GM12878 (cell line): ENCODE measurements at regions not wholly inside any gene's neighbourhood (a gene's known extent, or its start where the extent isn't known, plus 50 kb on each side); places are given as distances from the start of the nearest gene placed in this dataset.

Source experiments
- ATAC-seq: fragments of 200-7000 bp; cut with Tn5 transposase; 3 replicates; pipeline ENCODE4 v1.9.1; 2020; ENCODE audit warnings: mild to moderate bottlenecking, moderate library complexity
- BruUV-seq: library from RNA; stranded (reverse); fragments of 400-500 nt; replicated peaks from 2 replicates; lab custom pipeline; 2021; lab: Mats Ljungman, UMichigan
- CTCF ChIA-PET: fragments of 300-600 bp; sonication (Branson Sonifier 250); formaldehyde crosslinking; extraction: SDS; loops from one replicate; lab custom pipeline; 2021; ENCODE audit warnings: inconsistent platforms; lab: Yijun Ruan, JAX
- POLR2A ChIA-PET: fragments of 350-600 bp; formaldehyde crosslinking; extraction: SDS; loops from one replicate; lab custom pipeline; 2021; ENCODE audit warnings: inconsistent platforms; lab: Charles Lee
- RAD21 ChIA-PET: fragments of 300-600 bp; sonication (Branson Sonifier 250); formaldehyde crosslinking; loops from one replicate; lab custom pipeline; 2023; ENCODE audit warnings: antibody characterized with exemption; ENCODE audit not compliant: unreplicated experiment; lab: Charles Lee
- SMC1A ChIA-PET: fragments of 300-600 bp; sonication (Branson Sonifier 250); formaldehyde crosslinking; loops from one replicate; lab custom pipeline; 2023; ENCODE audit not compliant: unreplicated experiment, uncharacterized antibody; lab: Charles Lee
- DNase-seq: peaks from one replicate; pipeline ENCODE4 v3.0.0-alpha.2; 2011; ENCODE audit warnings: low read depth, low spot score
- FAIRE-seq: peaks from 3 replicates; lab custom pipeline; 2011; peaks lifted over from hg19 to GRCh38; lab: Jason Lieb, UNC
- H2AFZ ChIP-seq: 2 replicates; pipeline ENCODE4 v1.6.0; 2011; ENCODE audit warnings: low read depth, low read length, control low read depth; ENCODE audit not compliant: control insufficient read depth
- H3K27ac ChIP-seq: 2 replicates; pipeline ENCODE4 v1.5.1; 2011; ENCODE audit warnings: control low read depth; ENCODE audit not compliant: control insufficient read depth, insufficient read depth
- H3K27me3 ChIP-seq, 2 experiments: replicated peaks in 1 of 2; 2 replicates each; pipeline versions ENCODE4 v1.6.0 to v1.6.1; 2011; ENCODE audit warnings: low read length in 1 of 2; ENCODE audit not compliant: control insufficient read depth in 2 of 2, insufficient read depth in 2 of 2
- H3K36me3 ChIP-seq, 2 experiments: 2 replicates each; pipeline ENCODE4 v1.5.1; 2011; ENCODE audit warnings: low read length in 1 of 2; ENCODE audit not compliant: control insufficient read depth in 2 of 2, insufficient read depth in 2 of 2
- H3K4me1 ChIP-seq: 2 replicates; pipeline ENCODE4 v1.6.1; 2011; ENCODE audit warnings: mild to moderate bottlenecking, low read length, moderate library complexity, mixed read lengths; ENCODE audit not compliant: control insufficient read depth, insufficient read depth
- H3K4me2 ChIP-seq: 2 replicates; pipeline ENCODE4 v1.6.0; 2011; ENCODE audit warnings: control low read depth; ENCODE audit not compliant: control insufficient read depth, insufficient read depth
- H3K4me3 ChIP-seq: fragments of 200-600 bp; sonication (generic); 2 replicates; pipeline ENCODE4 v1.5.1; 2016
- H3K79me2 ChIP-seq: 2 replicates; pipeline ENCODE4 v1.6.0; 2011; ENCODE audit warnings: low read length; ENCODE audit not compliant: control insufficient read depth, insufficient read depth
- H3K9ac ChIP-seq: 2 replicates; pipeline ENCODE4 v1.8.0; 2011; ENCODE audit warnings: low read length, control low read depth, mixed read lengths; ENCODE audit not compliant: control insufficient read depth, insufficient read depth
- H3K9me3 ChIP-seq: replicated peaks from 3 replicates; pipeline ENCODE4 v1.5.1; 2011; ENCODE audit warnings: mild to moderate bottlenecking, low read length; ENCODE audit not compliant: control insufficient read depth, insufficient read depth
- H4K20me1 ChIP-seq: 2 replicates; pipeline ENCODE4 v1.6.0; 2011; ENCODE audit not compliant: control insufficient read depth, insufficient read depth
- ATF7 ChIP-seq: fragments of 450-650 bp; IDR thresholded peaks from 2 replicates; pipeline ENCODE4 v1.6.1; 2016; ENCODE audit warnings: low read depth, mild to moderate bottlenecking
- CREM ChIP-seq: IDR thresholded peaks from 2 replicates; pipeline ENCODE4 v1.6.1; 2014; ENCODE audit warnings: antibody characterized with exemption, low read depth
- EGR1 ChIP-seq, 2 experiments: IDR thresholded peaks; 1 replicate in 1 of 2; 2 replicates in 1 of 2; pipeline ENCODE4 v1.6.1; 2011 to 2012; ENCODE audit warnings: low read depth in 2 of 2, low read length in 2 of 2, borderline replicate concordance in 1 of 2, mild to moderate bottlenecking in 1 of 2, moderate library complexity in 1 of 2
- MEF2B ChIP-seq: fragments of 450-650 bp; IDR thresholded peaks from 2 replicates; pipeline ENCODE4 v1.6.1; 2018; ENCODE audit warnings: mild to moderate bottlenecking, moderate library complexity; ENCODE audit not compliant: partially characterized antibody, poor library complexity, severe bottlenecking
- NR2C1 ChIP-seq: fragments of 450-650 bp; IDR thresholded peaks from 2 replicates; pipeline ENCODE4 v1.6.1; 2017; ENCODE audit warnings: antibody characterized with exemption, mild to moderate bottlenecking, moderate library complexity
- RAD51 ChIP-seq: fragments of 450-650 bp; IDR thresholded peaks from 2 replicates; pipeline ENCODE4 v1.6.1; 2016; ENCODE audit warnings: moderate library complexity, mild to moderate bottlenecking, inconsistent platforms
- RELA ChIP-seq: fragments of 450-650 bp; IDR thresholded peaks from 2 replicates; pipeline ENCODE4 v1.8.0; 2014; ENCODE audit warnings: borderline replicate concordance; ENCODE audit not compliant: partially characterized antibody
- WGBS: methylation state at CpG from one replicate; pipeline ENCODE4 v1.1.6; 2016; ENCODE audit warnings: low lambda C conversion rate; ENCODE audit not compliant: insufficient replicate concordance, insufficient coverage; ENCODE audit errors: missing lambda C conversion rate; 5-methylcytosine and 5-hydroxymethylcytosine counted together
- in situ Hi-C: fragments of 300-500 bp; cut with MboI; formaldehyde crosslinking; loops from 9 replicates; pipeline ENCODE4 v1.14.3; 2018; ENCODE audit warnings: mixed read lengths
- intact Hi-C: fragments of 100-400 bp; cut with micrococcal nuclease; formaldehyde crosslinking; loops from one replicate; pipeline ENCODE4 v1.14.2; 2022; ENCODE audit not compliant: unreplicated experiment
- TF ChIP-seq, protein P1 (sequence below), 3 experiments: IDR thresholded peaks in 2 of 3; conservative IDR thresholded peaks in 1 of 3; 2 replicates each; pipeline ENCODE4 v1.5.1; 2011; ENCODE audit warnings: low read depth in 3 of 3, low read length in 3 of 3, mild to moderate bottlenecking in 3 of 3, control low read depth in 2 of 3, moderate library complexity in 2 of 3, inconsistent platforms in 1 of 3, mixed read lengths in 1 of 3; ENCODE audit not compliant: control insufficient read depth in 2 of 3, insufficient read depth in 1 of 3; ENCODE audit errors: extremely low read depth in 1 of 3

DNA sequence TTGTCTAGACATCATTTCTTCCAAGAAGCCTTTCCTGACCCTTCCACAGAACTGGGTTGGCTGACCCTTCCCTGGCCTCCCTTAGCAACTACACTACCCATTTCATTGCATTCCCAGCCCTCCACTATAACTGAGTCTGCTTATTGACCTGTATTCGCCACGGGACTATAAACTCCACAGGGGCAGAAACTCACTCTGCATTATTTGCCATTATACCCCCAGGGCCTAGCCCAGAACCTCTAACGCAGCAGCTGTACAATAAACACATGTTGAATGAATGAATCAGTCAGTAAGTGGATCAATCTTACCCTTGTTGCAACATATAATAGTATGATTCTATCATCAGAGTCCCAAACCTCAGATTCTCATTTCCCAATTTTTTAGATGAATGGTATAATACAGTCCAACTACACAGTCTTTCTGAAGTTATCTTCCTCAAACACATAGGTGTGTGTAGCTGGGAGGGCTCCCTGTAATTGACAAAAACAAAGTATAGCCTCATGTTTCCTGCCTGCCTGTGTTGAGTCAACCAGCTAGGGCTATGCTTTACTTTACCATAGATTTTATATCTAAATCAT lies 209.3 kb downstream of the CHIC2 start:
- POLR2A ChIA-PET = no interaction called here
- H3K4me1 ChIP-seq = no peaks in the 10 kb centered on the region
- in situ Hi-C loops (no loop called here), intact Hi-C loops (no loop called here)
- H4K20me1 ChIP-seq = no peaks in the 10 kb centered on the region
- SMC1A ChIA-PET = interaction anchor here (1.1 kb wide), 1 partner anchor 359 kb away, joined by 3 read pairs; no protein-coding TSS in a partner anchor
- 17% methylated on average over 3 of the region's 3 CpGs for WGBS
- H3K9ac ChIP-seq = no peak overlapping the region
- no peaks in the 10 kb centered on the region for H3K36me3 ChIP-seq
- no peaks in the 10 kb centered on the region for H3K79me2 ChIP-seq
- no peak overlapping the region for H3K27ac ChIP-seq
- no peak for TF ChIP-seq RAD51
- TF ChIP-seq RELA = no peak
- TF ChIP-seq MEF2B = no peak
- TF ChIP-seq, protein P1, sequence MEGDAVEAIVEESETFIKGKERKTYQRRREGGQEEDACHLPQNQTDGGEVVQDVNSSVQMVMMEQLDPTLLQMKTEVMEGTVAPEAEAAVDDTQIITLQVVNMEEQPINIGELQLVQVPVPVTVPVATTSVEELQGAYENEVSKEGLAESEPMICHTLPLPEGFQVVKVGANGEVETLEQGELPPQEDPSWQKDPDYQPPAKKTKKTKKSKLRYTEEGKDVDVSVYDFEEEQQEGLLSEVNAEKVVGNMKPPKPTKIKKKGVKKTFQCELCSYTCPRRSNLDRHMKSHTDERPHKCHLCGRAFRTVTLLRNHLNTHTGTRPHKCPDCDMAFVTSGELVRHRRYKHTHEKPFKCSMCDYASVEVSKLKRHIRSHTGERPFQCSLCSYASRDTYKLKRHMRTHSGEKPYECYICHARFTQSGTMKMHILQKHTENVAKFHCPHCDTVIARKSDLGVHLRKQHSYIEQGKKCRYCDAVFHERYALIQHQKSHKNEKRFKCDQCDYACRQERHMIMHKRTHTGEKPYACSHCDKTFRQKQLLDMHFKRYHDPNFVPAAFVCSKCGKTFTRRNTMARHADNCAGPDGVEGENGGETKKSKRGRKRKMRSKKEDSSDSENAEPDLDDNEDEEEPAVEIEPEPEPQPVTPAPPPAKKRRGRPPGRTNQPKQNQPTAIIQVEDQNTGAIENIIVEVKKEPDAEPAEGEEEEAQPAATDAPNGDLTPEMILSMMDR (IDR thresholded peaks at IDR 0.05 in 2 of 3, conservative IDR thresholded peaks at IDR 0.05 in 1 of 3; ENCODE audit: control insufficient read depth in 2 of 3, extremely low read depth in 1 of 3, insufficient read depth in 1 of 3, low read depth in 3 of 3, low read length in 3 of 3) = no peak
- no peak for TF ChIP-seq ATF7
- no peak for TF ChIP-seq EGR1 (IDR thresholded peaks at IDR 0.05; ENCODE audit: borderline replicate concordance in 1 of 2, low read depth in 2 of 2, low read length in 2 of 2)
- no peak for TF ChIP-seq NR2C1
- TF ChIP-seq CREM = no peak
- FAIRE-seq = no peak
- H3K4me3 ChIP-seq = no peak overlapping the region
- BruUV-seq = no TSS peak
- H3K4me2 ChIP-seq = no peak overlapping the region
- no peak; the same call in 2 of the 3 replicates for ATAC-seq
- CTCF ChIA-PET = no interaction called here
- H3K27me3 ChIP-seq = no peaks in the 10 kb centered on the region
- RAD21 ChIA-PET = no interaction called here
- DNase-seq = no peak
- no peak overlapping the region for H2AFZ ChIP-seq
- H3K9me3 ChIP-seq = no peaks in the 10 kb centered on the region; the same call in 2 of the 3 replicates
